ENCODE measurements at regions not wholly inside any gene's neighbourhood (a gene's known extent, or its start where the extent isn't known, plus 50 kb on each side); places are given as distances from the start of the nearest gene placed in this dataset.
"Not testable (repeated sequence)": the region's sequence is repeated elsewhere in the genome, so short reads cannot be mapped to it uniquely, and the experiment has no call there.

- DNase-seq, result no peak
These were observed 447.1 kb downstream of the MIAT start for GRCh38 chr22:27104449-27104848.

- DNase-seq, result no peak
These were observed 448.0 kb downstream of the MIAT start for GRCh38 chr22:27105142-27106025.

- no peak for DNase-seq
These were observed 449.6 kb downstream of the MIAT start for GRCh38 chr22:27106985-27107384.

GRCh38 chr22:27107386-27107785 is 450.0 kb downstream of the MIAT start:
- no peak for DNase-seq

GRCh38 chr22:27107824-27108223 is 450.4 kb downstream of the MIAT start:
- DNase-seq, result no peak

- no peak for DNase-seq
These were observed 451.2 kb downstream of the MIAT start for GRCh38 chr22:27108425-27109114.

GRCh38 chr22:27109406-27109805 is 452.0 kb downstream of the MIAT start:
- DNase-seq, result not testable (repeated sequence)

- no peak for DNase-seq
These were observed 453.5 kb downstream of the MIAT start for GRCh38 chr22:27110665-27111451.

- no peak for DNase-seq
These were observed 454.6 kb downstream of the MIAT start for GRCh38 chr22:27111796-27112672.

GRCh38 chr22:27113211-27113635 is 455.8 kb downstream of the MIAT start:
- no peak for DNase-seq

- DNase-seq, result no peak
These were observed 456.3 kb downstream of the MIAT start for GRCh38 chr22:27113641-27114040.

GRCh38 chr22:27114186-27114585 is 456.8 kb downstream of the MIAT start:
- no peak for DNase-seq

- no peak for DNase-seq
These were observed 458.0 kb downstream of the MIAT start for GRCh38 chr22:27115410-27115809.

- DNase-seq, result no peak
These were observed 458.4 kb downstream of the MIAT start for GRCh38 chr22:27115816-27116256.

GRCh38 chr22:27116312-27117086 is 459.1 kb downstream of the MIAT start:
- DNase-seq, result no peak

GRCh38 chr22:27120036-27120435 is 462.6 kb downstream of the MIAT start:
- DNase-seq, result no peak

- no peak for DNase-seq
These were observed 465.2 kb downstream of the MIAT start for GRCh38 chr22:27122574-27122973.

- no peak for DNase-seq
These were observed 466.5 kb downstream of the MIAT start for GRCh38 chr22:27123880-27124279.

- DNase-seq, result no peak
These were observed 467.1 kb downstream of the MIAT start for GRCh38 chr22:27124351-27124966.

GRCh38 chr22:27125539-27125938 is 468.2 kb downstream of the MIAT start:
- no peak for DNase-seq

- no peak for DNase-seq
These were observed 470.5 kb downstream of the MIAT start for GRCh38 chr22:27127911-27128310.

Data from stimulated activated naive CD4-positive, alpha-beta T cell treated with Interleukin-2 at 50 U/mL for 16 hours (primary cell).